Activated T-helper 9 cell treated with anti-CD3 and anti-CD28 coated beads, Interleukin-2, amount 50 U/mL, for 16 hours (primary cell): ENCODE measurements at regions not wholly inside any gene's neighbourhood (a gene's known extent, or its start where the extent isn't known, plus 50 kb on each side); places are given as distances from the start of the nearest gene placed in this dataset.

ENCODE experiments used
- DNase-seq: peaks from one replicate; pipeline ENCODE4 v3.0.0-alpha.2; 2020; ENCODE audit warnings: low read depth

DNA sequence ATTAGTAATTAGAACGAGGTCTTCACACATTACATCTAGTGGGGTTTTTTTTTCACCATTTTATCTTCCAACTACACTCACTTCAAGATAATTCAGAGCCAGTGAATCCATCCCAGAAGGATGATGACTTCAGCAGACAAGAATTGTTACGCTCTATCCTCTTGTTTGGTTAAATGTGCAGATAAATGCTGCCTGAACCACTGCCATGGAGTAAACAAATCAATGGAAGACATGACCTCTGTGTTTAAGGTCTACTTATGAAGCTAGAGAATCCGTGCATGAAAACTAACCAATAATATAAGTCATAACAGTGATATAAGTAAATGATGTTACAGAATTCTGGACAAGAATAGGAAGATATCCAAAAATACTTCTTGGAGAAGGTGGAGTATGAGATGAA is 602.6 kb downstream of the TLR4 start:
- DNase-seq, result no peak

DNA sequence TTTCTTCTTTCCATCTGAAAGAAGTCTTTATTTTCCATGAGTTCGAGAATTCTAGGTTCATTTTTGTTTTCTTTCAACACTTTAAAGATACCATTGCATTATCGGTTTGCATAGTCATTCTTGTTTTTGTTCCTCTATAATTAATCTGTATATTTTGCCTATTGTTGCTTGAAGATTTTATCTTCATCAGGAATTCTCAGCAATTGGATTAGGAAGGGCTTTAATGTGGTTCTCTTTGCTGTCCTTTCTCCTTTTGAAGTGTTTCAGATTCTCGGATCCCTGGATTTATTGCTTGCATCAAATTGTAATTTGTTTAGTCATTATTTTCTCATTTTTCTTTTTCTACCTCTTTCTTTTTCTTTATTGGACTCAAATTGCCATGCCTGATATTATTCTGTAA is 609.8 kb downstream of the TLR4 start:
- no peak for DNase-seq

DNA sequence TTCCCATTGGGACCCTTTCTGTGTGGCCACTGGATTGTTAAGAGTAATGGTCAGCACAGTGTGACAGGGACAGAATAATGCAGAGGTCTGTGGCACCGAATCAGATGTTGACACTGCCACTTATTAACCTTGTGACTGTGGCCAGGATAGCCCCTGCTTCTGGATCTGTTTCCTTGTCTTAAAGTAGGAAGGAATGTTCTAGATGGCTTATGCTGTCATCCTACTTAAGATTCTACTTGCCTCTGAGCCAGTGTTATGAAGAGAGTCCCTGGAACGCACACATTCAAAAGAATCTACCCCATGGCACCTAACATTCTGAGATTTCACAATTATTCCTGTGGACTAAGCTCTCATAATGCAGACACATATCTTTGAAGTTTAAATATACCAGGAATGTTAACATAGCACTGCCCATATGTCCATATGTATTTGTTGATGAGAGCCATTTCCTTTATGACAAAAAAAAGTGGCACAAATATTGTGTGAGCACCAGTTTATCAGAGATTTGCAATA is 612.7 kb downstream of the TLR4 start:
- DNase-seq, result no peak

DNA sequence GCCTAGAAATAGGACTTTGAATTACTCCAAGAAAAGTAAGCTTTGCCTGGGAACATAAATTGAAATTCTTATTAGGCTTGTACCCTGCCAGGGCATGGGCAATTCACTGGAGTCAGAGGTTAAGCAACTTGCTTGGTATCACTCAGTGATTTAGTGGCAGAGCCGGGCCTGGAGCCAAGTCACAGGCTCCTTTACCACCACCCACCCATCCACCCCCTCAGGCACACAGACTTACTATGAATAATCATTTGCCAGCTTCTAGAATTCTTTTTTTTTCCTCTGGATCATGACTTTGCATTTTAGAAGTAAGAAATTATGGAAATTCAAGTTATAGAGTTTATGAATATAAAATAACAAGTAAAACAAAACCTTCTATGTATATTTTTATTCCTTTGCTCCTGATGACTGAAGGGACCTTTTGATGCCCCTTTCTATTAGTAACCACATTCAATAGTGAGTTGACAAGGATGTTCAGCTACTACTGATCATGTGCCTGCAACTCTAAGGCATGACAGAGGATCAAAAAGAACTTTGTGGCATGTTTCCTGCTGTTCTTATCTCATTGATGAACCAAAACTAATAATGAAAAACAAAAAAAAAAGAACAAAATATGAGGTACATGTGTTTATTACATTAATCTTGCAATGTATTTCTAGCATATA is 614.7 kb downstream of the TLR4 start:
- no peak for DNase-seq

DNA sequence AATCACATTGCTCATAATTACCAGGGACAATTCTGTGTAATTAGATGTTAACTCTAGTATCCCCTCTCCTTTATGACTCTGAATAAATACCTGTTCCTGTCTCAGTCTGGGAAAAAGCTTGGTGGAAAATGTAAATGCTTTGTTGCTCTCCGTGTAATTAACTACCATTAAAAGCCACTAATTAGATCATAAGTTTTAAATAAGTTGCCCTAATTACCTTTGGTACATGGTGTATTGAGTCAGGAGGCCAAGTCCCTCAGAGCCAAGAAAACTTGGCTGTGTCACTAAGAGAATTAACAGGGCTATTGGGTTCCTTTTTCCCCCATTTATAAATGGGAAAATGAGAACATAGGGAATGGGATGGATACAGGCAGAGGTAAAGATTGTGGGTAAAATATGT is 617.6 kb downstream of the TLR4 start:
- DNase-seq, result no peak

DNA sequence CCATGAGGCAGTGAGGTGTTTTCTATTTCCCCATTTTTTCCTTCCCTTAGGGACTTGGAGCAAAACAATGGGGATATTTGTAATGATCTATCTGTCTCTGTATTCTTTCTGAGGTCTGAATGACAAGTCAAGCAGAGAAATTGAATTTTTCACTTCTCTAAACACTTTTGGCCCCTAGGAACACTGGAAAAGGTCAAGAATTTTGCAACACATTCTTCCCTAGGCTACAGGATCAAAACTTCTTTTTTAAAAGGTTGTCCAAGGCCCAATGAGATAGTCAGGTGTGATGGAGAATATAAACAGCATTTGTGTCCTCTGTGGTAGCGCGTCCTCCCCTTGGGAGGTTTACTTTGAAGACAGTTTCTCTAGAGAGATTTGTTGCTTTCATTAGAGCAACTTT is 620.5 kb downstream of the TLR4 start:
- no peak for DNase-seq

DNA sequence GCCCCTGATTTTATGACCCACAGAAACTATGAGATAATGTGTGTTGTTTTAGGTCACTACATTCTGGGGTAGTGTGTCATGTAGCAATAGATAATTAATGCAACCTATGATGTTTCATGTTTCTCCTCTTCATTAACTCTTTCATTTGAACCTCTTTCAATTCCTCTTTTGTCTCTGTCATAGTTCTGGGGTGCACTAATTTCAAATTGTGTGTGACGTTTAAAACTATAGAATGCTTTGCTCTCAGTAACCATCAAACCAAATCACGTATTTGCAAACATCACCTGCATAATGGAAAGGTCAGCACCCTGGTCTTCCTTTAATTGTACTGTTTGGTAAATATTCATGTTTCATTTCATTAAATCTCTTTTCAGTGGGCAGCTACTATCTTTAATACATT is 621.6 kb downstream of the TLR4 start:
- no peak for DNase-seq

DNA sequence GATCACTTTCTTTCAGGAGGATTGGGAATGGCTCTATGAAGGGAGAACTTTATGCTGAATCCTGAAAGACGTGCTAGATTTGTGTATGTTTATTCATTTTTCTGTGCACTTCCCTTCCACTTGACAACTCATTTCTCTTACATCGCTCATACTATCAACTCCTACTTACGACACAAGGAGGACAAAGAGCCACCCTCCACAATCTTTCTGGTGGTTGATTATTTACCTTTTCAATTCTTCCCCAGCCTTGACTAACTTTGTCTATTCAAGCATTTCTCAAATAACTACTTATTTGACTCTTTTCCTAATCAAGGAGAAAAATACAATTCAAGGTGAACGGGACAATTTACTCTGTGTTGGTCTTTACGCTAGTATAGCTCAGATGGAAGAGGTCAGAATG is 622.1 kb downstream of the TLR4 start:
- DNase-seq, result no peak

DNA sequence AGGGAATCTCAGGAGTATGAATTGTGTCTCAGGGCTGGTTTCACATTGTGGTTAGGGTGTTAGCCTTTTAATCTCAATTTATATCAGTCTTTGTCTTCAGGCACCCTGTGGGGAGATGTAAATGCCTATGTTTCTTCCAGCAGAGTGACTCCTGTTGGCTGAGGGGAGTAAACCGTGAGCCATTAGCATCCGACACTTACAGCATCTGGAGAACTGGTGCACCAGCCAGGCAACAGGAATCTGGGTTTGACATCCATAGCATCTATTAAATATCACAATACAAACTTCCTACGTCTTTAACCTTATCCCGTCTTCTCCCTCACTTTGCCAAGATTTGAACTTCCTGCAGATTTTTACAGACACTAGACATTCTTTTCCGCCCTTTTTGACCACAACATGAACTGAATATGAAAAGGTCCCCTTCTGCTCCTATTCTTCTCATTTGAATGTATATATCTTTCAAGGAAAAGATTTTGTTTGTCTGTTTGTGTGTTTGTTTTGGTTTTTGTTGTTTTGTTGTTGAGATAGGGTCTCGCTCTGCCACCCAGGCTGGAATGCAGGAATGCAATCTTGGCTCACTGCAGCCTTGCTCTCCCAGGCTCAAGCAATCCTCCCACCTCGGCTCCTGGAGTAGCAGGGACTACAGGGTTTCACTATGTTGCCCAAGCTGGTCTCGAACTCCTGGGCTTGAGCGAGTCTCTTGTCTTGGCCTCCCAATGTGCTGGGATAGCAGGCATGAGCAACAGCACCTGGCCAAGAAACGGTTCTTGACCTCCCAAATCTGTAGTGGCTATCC is 626.2 kb downstream of the TLR4 start:
- DNase-seq, result no peak

DNA sequence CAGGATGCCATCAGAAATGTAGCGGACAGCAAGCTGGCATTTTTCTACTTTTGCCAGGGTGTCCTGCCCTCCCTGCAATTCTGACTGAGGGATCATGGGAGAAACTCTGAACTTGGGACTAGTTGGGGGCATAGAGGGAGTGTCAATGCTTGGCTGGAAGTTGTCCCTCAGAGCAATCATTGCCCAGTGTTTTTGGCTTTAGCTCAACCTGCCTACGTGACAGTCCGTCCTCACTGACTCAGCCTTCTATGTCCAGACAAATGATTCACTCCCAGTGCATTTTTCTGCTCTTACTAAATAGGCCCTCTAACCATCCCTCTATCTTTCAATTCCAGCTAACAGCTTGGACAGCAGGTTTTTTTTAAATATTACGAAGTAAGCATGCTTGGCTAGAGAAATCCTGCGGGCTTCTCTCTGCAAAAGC is 627.4 kb downstream of the TLR4 start:
- no peak for DNase-seq

DNA sequence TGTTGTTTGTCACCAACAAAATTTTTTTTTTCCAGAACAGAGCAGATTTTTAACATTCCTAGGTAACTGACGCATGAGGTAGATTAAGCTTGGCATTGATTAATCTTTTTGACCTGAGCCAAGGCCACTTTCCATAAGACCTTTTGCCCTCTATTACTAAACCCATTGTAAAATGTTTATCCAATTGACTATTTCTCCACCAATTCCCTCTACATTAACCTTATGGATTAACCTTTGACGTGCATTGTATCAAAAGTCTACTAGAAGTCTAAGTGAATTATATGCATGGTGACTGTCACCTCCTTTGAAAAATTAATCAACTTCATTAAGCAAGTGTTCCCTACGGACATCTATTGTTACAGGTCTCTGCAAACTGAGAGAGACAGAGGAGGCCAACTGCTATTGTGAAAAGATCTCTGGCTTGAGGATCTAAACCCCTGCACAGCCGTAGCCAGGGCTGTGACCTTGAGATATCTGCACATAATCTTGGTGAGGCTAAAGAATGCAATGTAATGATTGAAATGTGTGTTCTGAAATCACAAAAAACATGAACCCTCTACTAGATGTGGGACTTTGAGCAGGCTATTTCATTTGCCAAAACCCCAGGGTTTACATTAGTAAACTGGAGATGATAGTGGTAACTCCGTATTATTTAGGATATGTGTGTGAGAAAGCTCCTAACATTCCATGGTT is 632.2 kb downstream of the TLR4 start:
- no peak for DNase-seq

DNA sequence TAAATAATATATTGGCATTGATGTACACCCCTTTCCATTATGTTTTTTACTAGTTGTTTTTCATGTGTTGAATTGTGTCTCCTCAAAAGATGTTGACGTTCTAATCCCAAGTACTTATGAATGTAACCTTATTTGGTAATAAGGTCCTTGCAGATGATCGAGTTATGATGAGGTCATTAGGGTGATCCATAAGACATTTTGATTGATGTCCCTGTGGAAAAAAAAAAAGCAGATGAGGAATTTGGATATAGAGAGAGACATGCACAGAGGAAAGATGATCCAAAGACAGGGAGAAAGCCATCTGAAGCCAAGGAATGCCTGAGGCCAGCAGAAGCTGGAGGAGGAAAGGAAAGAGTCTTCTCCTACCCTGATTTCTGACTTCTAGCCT is 632.7 kb downstream of the TLR4 start:
- DNase-seq, result no peak

DNA sequence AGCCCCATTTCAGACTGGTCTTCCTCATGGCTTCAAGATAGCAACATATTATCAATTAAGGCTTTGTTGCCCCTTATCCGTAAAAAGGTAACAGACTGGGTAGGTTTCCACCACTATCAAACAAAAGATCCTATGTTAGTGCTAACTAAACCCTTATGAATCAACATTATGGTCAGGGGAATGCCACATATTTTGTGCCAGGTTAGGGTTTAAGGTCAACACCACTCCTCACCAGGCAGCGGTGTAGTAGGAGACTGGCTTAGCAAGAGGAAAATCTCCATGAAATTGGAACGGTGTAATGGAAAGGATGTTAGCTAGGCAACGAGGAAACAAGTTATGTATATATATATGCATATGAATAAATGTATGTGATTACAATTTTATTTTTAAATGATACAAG is 655.8 kb downstream of the TLR4 start:
- DNase-seq, result no peak

DNA sequence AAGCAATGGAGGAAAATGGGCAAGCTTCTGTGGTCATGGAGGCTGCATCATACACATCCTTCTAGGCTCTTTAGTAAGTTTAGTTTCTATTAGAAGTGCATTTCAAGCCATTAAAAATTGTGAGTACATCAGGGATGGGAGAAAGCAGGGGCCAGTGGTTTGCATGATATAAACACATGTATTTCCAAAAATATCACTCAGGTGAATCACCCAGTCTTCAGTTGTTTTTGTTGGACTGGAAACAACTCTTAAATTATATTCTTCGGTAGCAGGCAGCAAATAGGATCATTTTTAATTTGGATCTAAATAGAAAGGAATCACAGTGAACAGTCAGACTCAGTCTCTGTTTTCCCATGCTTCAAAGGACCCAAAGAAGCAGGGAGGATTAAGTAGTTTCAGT is 657.9 kb downstream of the TLR4 start:
- DNase-seq, result no peak

DNA sequence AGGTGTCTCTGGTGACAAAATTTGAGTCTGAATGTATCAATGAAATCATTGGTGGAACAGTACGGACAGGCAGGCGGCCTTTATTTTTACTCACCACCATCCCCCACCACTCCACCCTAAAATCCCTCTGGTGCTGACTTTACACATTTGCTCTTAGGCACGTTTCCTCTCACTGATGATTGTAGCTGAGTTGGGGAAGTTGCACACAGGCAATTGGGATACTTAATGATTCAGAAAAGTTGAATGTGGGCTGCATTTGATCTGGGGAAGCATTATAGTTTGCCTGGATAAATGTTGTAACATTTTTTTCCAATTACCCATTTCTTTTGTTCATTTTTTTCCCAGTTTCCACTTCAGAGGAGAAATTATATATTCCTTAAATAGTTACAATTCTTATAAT is 658.4 kb downstream of the TLR4 start:
- no peak for DNase-seq

DNA sequence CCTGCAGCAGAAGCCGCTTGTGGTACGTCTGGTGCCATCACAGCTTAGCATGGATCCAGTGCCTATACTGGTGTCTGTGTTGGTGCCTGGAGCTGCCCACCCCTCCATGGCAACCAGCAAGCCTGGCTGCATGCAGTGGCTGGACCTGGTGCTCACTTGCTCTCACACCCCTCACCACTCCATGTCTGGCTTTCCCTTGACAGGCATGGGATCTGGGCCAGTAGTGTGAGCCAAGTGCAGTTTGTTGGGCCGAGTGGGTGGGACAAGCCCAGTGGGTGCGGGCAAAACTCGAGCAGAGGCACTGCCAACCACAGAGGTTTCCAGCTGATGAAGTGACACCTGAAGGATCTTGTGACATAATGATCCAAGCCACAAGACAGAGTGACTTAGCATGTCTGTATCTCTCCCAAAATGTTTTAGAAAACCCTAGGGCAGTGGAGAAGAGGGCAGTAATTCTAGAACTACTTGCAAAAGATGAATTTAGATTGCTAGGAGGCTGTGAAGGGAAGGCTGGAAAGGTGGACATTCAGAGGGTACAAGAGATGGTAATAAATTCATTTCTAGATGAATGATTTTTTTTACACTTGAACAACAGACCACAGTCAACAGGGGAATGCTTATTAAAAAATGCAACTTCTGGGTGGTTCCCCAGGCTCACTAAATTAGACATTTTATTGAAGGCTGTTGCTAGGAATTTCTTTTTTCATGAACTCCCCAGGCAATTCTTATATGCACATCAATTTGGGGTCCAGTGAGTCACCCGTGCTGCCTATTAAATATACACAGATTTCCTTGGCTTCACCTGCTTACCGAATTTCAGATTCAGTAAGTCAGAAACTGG is 660.3 kb downstream of the TLR4 start:
- DNase-seq, result no peak

DNA sequence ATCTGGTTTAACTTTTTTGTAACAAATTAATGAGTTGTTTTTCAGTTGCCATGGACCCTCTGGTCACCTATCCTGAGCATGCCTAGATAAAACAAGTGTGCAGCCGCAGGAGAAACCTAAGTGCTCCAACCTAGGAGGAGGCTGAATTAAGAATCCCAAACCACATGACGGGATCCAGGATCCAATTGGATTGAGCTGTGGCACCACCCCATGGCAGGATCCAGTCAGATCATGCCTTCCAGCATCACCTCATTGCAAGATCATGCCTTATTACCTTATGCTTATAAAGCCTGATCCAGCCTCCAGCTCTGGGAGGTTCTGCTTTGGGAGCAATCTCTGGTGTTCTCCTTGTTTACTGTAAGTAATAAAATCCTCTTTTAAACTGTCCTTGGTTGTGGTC is 662.0 kb downstream of the TLR4 start:
- no peak for DNase-seq

DNA sequence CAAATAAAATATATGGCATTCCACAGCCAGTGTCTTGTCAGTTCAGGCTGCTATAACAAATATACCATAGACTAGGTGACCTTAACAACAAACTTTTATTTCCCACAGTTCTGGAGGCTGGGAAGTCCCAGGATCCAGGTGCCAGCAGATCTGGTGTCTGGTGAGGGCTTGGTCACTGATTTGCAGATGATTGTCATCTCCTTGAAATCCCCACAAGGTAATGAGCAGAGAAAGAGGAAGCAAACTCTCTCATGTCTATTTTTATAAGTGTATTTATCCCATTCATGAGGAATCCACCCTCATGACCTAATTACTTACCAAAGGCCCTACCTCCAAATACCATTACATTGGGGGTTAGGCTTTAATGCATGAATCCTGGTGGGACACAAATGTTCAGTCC is 663.2 kb downstream of the TLR4 start:
- no peak for DNase-seq

DNA sequence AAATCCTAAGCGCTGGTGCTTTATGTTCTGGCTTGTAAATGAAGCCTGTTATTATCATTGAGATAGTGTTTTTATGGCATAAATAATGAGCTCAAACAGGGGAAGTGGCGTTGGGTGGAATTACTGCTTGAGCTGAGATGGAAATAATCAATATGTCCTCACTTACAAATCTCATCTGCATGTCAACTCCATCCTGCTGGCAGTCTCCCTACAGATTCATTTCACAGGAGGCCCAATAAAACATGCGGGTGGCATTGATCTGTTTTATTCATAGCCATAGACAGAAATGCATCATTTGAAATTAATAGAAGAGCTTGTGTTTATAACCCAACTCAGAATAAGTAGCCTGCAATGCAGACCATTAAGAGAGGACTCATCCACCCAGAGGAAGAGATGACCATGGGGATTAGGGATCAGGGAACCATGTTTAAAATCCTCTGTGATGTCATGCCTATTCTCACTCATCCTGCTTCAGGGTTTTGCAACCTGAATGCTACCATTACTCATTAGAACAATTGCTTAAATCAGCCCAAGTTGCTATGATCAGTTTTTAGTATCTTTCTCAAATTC is 680.4 kb downstream of the TLR4 start:
- DNase-seq, result no peak

DNA sequence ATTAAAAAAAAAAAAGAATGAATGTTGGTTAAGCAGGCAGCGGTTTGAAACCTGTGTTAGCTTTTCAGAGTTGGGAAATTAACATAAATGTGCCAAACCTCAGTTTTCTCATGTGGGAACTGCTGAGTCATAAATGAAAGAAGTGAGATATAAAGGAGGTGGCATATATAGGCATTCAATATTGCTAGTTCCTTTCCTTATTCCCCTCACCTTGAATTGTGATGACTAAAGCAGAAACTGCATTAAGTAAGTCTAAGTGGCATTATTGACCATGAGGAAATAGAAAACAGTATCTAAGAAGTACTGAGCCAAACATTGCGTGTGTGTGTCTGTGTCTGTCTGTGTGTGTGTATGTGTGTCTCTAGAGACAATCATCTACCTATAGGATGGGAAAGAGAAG is 691.2 kb downstream of the TLR4 start:
- no peak for DNase-seq

DNA sequence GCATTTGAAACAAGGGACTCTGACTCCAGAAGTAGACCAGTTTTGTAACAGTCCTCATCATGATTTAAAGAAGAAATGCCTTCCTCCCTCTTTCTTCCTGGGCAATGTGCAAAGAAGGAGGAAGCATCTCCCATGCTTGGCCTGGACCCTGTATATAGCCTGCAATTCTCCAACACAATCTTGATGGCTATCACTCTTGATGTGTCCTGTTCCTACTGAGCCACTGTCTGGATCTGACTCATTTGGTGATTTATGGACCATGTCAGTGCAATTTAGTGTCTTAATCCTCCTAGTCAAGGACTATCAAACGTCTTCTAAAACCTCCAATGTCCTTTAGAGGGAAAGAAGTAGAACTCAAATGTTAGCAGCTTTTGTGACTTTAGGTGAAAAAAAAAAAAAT is 697.3 kb downstream of the TLR4 start:
- DNase-seq, result no peak

DNA sequence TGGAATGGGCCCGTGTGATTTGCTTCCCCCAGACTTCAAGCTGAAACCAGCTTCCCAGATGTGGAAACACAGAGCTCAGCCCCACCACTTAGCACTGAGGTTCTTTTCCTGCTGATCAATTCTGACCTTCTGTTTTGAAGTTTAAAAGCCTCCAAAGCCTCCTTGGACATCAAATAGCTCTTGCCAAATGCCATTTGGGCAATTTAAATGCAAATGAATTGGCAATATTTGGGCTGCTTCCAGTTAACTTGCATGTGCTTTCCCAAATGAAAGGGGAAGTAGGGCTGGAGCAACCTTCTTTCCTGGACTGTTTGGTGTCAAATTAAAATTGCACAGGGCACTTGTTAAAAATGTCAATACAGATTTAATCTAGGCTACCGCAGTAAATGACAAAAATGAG is 710.5 kb downstream of the TLR4 start:
- DNase-seq, result no peak
